Glutamatergic neuron (in vitro differentiated cells): ENCODE measurements at regions not wholly inside any gene's neighbourhood (a gene's known extent, or its start where the extent isn't known, plus 50 kb on each side); places are given as distances from the start of the nearest gene placed in this dataset.
A peak's percentile ranks its signal among the peaks of the same experiment; 100 is the strongest.

Source experiments
- DNase-seq: peaks from one replicate; pipeline ENCODE4 v3.0.0; 2022
- H3K27ac Mint-ChIP-seq: one replicate; pipeline ENCODE4 v1.8.0; 2020; ENCODE audit warnings: mild to moderate bottlenecking, mixed read lengths, inconsistent platforms; ENCODE audit not compliant: unreplicated experiment
- H3K27me3 Mint-ChIP-seq: one replicate; pipeline ENCODE4 v1.8.0; 2020; ENCODE audit warnings: mild to moderate bottlenecking, moderate library complexity, mixed read lengths, inconsistent platforms; ENCODE audit not compliant: unreplicated experiment
- H3K36me3 Mint-ChIP-seq: one replicate; pipeline ENCODE4 v1.8.0; 2020; ENCODE audit warnings: mild to moderate bottlenecking, mixed read lengths, inconsistent platforms; ENCODE audit not compliant: unreplicated experiment
- H3K4me1 Mint-ChIP-seq: one replicate; pipeline ENCODE4 v1.8.0; 2020; ENCODE audit warnings: mild to moderate bottlenecking, low read depth, mixed read lengths, inconsistent platforms; ENCODE audit not compliant: unreplicated experiment
- H3K4me3 Mint-ChIP-seq: one replicate; pipeline ENCODE4 v1.8.0; 2020; ENCODE audit warnings: mild to moderate bottlenecking, mixed read lengths, inconsistent platforms; ENCODE audit not compliant: unreplicated experiment
- H3K9me3 Mint-ChIP-seq: one replicate; pipeline ENCODE4 v1.8.0; 2020; ENCODE audit warnings: mild to moderate bottlenecking, moderate library complexity, mixed read lengths, inconsistent platforms; ENCODE audit not compliant: unreplicated experiment
- CTCF ChIP-seq: fragments of 200-600 bp; sonication (generic); IDR thresholded peaks from one replicate; pipeline ENCODE4 v1.5.0; 2021; ENCODE audit not compliant: partially characterized antibody, unreplicated experiment

- no peak overlapping the region for H3K27ac Mint-ChIP-seq
- H3K4me3 Mint-ChIP-seq, result no peak overlapping the region
- H3K36me3 Mint-ChIP-seq, result no peaks in the 10 kb centered on the region
- H3K27me3 Mint-ChIP-seq, result peaks cover 6% of the 10 kb centered on the region
- DNase-seq, result no peak
- peaks cover 1% of the 10 kb centered on the region for H3K9me3 Mint-ChIP-seq
- TF ChIP-seq CTCF, result no peak
- no peaks in the 10 kb centered on the region for H3K4me1 Mint-ChIP-seq
Observed at GRCh38 chr13:73717632-73718031, 416.6 kb downstream of the KLF12 start.

- H3K27ac Mint-ChIP-seq, result no peak overlapping the region
- H3K4me3 Mint-ChIP-seq, result no peak overlapping the region
- H3K4me1 Mint-ChIP-seq, result no peaks in the 10 kb centered on the region
- H3K27me3 Mint-ChIP-seq, result peaks cover 3% of the 10 kb centered on the region
- H3K9me3 Mint-ChIP-seq, result peaks cover 1% of the 10 kb centered on the region
- DNase-seq, result no peak
- TF ChIP-seq CTCF, result no peak
- peaks cover 6% of the 10 kb centered on the region for H3K36me3 Mint-ChIP-seq
Observed at GRCh38 chr13:73715911-73716510, 418.2 kb downstream of the KLF12 start.

- Mint-ChIP-seq H3K27me3 (peaks cover 3% of the 10 kb centered on the region), H3K36me3 (peaks cover 6% of the 10 kb centered on the region), H3K9me3 (peaks cover 1% of the 10 kb centered on the region), H3K4me3 (no peak overlapping the region), H3K27ac (no peak overlapping the region), H3K4me1 (no peaks in the 10 kb centered on the region)
- no peak for DNase-seq
- TF ChIP-seq CTCF, result no peak
Observed at GRCh38 chr13:73715114-73715910, 418.9 kb downstream of the KLF12 start.

- no peak for TF ChIP-seq CTCF
- H3K4me3 Mint-ChIP-seq, result no peak overlapping the region
- H3K27me3 Mint-ChIP-seq, result peaks cover 3% of the 10 kb centered on the region
- H3K4me1 Mint-ChIP-seq, result no peaks in the 10 kb centered on the region
- DNase-seq, result no peak
- peaks cover 1% of the 10 kb centered on the region for H3K9me3 Mint-ChIP-seq
- peaks cover 6% of the 10 kb centered on the region for H3K36me3 Mint-ChIP-seq
- H3K27ac Mint-ChIP-seq, result no peak overlapping the region
Observed at GRCh38 chr13:73714522-73714921, 419.7 kb downstream of the KLF12 start.

DNA sequence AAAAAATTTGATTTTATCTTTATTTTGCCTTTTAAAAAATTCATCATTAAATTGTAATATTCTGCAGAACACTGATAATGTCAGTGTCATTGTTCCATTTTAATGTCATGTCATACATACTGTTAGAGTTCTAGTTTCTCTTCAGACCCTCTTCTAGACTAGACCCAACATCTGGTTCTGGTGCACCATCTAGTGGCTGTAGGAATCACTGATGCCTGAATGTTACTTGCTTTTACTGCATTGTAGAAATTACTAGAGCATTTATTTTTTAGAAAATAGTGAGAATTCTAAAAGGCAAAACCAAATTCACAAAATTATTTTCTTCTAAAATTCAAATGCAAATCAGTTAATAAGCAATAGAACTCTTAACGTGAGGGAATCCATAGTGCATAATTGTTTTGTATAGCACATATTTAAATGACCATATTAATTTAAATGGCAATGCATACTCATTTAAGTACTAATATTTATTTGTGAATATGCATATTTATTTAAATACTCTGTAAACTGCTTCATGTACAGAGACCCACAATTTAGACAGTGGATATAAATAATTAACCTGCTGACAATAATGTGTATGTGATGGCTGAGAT is 425.7 kb downstream of the KLF12 start:
- TF ChIP-seq CTCF, result peak; percentile 71
- no peaks in the 10 kb centered on the region for H3K4me1 Mint-ChIP-seq
- H3K27me3 Mint-ChIP-seq, result no peaks in the 10 kb centered on the region
- peaks cover 6% of the 10 kb centered on the region for H3K36me3 Mint-ChIP-seq
- H3K4me3 Mint-ChIP-seq, result no peak overlapping the region
- H3K27ac Mint-ChIP-seq, result no peak overlapping the region
- DNase-seq, result peak; percentile 45
- no peaks in the 10 kb centered on the region for H3K9me3 Mint-ChIP-seq
